ENCODE measurements at regions not wholly inside any gene's neighbourhood (a gene's known extent, or its start where the extent isn't known, plus 50 kb on each side); places are given as distances from the start of the nearest gene placed in this dataset.

- no peak for TF ChIP-seq POLR2A (IDR thresholded peaks at IDR 0.05; ENCODE audit: low read length)
- TF ChIP-seq GATA1 (IDR thresholded peaks at IDR 0.05; ENCODE audit: low read depth, low read length): no peak
Measured at GRCh38 chr3:159112724-159113123, 310.9 kb downstream of the MFSD1 start.

All from erythroblast (primary cell).